ENCODE measurements at regions not wholly inside any gene's neighbourhood (a gene's known extent, or its start where the extent isn't known, plus 50 kb on each side); places are given as distances from the start of the nearest gene placed in this dataset.
"Not testable (repeated sequence)": the region's sequence is repeated elsewhere in the genome, so short reads cannot be mapped to it uniquely, and the experiment has no call there.

GRCh38 chr2:111382507-111382906, 261.8 kb downstream of the BCL2L11 start:
- H3K36me3 ChIP-seq (ENCODE audit: insufficient read depth, low read length); DNase-seq (ENCODE audit: low spot score); H3K79me2 ChIP-seq (ENCODE audit: insufficient read depth, low read depth, low read length); H3K4me3 ChIP-seq (ENCODE audit: low read depth, low read length, poor library complexity, severe bottlenecking); POLR2A ChIA-PET; H3K27ac ChIP-seq (ENCODE audit: low read depth, low read length, poor library complexity, severe bottlenecking); H3K9me3 ChIP-seq (ENCODE audit: low read length); intact Hi-C loops (cut with micrococcal nuclease; ENCODE audit: unreplicated experiment); CTCF ChIA-PET (ENCODE audit: unreplicated experiment); H2AFZ ChIP-seq (ENCODE audit: low read length); H3K4me1 ChIP-seq (ENCODE audit: insufficient read depth, low read length, poor library complexity, severe bottlenecking); H3K9me2 ChIP-seq (ENCODE audit: insufficient read depth, low read length); H4K20me1 ChIP-seq (ENCODE audit: insufficient read depth, low read length); H3K4me2 ChIP-seq (ENCODE audit: low read length); BruUV-seq (replicated peaks): not testable (repeated sequence)

- H2AFZ ChIP-seq (ENCODE audit: low read length); intact Hi-C loops (cut with micrococcal nuclease; ENCODE audit: unreplicated experiment); POLR2A ChIA-PET: not testable (repeated sequence)
Observed at GRCh38 chr2:111383311-111383710, 262.6 kb downstream of the BCL2L11 start.

GRCh38 chr2:111385226-111385957, 264.7 kb downstream of the BCL2L11 start:
- H3K79me2 ChIP-seq (ENCODE audit: insufficient read depth, low read depth, low read length); H3K27ac ChIP-seq (ENCODE audit: low read depth, low read length, poor library complexity, severe bottlenecking); intact Hi-C loops (cut with micrococcal nuclease; ENCODE audit: unreplicated experiment); H3K9me3 ChIP-seq (ENCODE audit: low read length); H4K20me1 ChIP-seq (ENCODE audit: insufficient read depth, low read length); DNase-seq (ENCODE audit: low spot score); H3K4me3 ChIP-seq (ENCODE audit: low read depth, low read length, poor library complexity, severe bottlenecking); H2AFZ ChIP-seq (ENCODE audit: low read length); H3K9me2 ChIP-seq (ENCODE audit: insufficient read depth, low read length); H3K4me2 ChIP-seq (ENCODE audit: low read length); POLR2A ChIA-PET; BruUV-seq (replicated peaks); H3K36me3 ChIP-seq (ENCODE audit: insufficient read depth, low read length); H3K4me1 ChIP-seq (ENCODE audit: insufficient read depth, low read length, poor library complexity, severe bottlenecking); CTCF ChIA-PET (ENCODE audit: unreplicated experiment): not testable (repeated sequence)

More at GRCh38 chr2:111383311-111383710, 262.6 kb downstream of the BCL2L11 start:
- H3K79me2 ChIP-seq (ENCODE audit: insufficient read depth, low read depth, low read length); H3K4me3 ChIP-seq (ENCODE audit: low read depth, low read length, poor library complexity, severe bottlenecking); H4K20me1 ChIP-seq (ENCODE audit: insufficient read depth, low read length); DNase-seq (ENCODE audit: low spot score); H3K4me1 ChIP-seq (ENCODE audit: insufficient read depth, low read length, poor library complexity, severe bottlenecking); BruUV-seq (replicated peaks); CTCF ChIA-PET (ENCODE audit: unreplicated experiment); H3K9me2 ChIP-seq (ENCODE audit: insufficient read depth, low read length); H3K36me3 ChIP-seq (ENCODE audit: insufficient read depth, low read length); H3K4me2 ChIP-seq (ENCODE audit: low read length); H3K9me3 ChIP-seq (ENCODE audit: low read length); H3K27ac ChIP-seq (ENCODE audit: low read depth, low read length, poor library complexity, severe bottlenecking): not testable (repeated sequence)

- POLR2A ChIA-PET; H3K4me3 ChIP-seq (ENCODE audit: low read depth, low read length, poor library complexity, severe bottlenecking); H3K4me1 ChIP-seq (ENCODE audit: insufficient read depth, low read length, poor library complexity, severe bottlenecking); H4K20me1 ChIP-seq (ENCODE audit: insufficient read depth, low read length); H3K4me2 ChIP-seq (ENCODE audit: low read length); H3K36me3 ChIP-seq (ENCODE audit: insufficient read depth, low read length); BruUV-seq (replicated peaks); DNase-seq (ENCODE audit: low spot score); CTCF ChIA-PET (ENCODE audit: unreplicated experiment); intact Hi-C loops (cut with micrococcal nuclease; ENCODE audit: unreplicated experiment); H3K9me2 ChIP-seq (ENCODE audit: insufficient read depth, low read length); H3K27ac ChIP-seq (ENCODE audit: low read depth, low read length, poor library complexity, severe bottlenecking); H2AFZ ChIP-seq (ENCODE audit: low read length); H3K9me3 ChIP-seq (ENCODE audit: low read length); H3K79me2 ChIP-seq (ENCODE audit: insufficient read depth, low read depth, low read length): not testable (repeated sequence)
Observed at GRCh38 chr2:111390605-111391004, 269.9 kb downstream of the BCL2L11 start.

GRCh38 chr2:111395350-111396128, 274.8 kb downstream of the BCL2L11 start:
- H3K9me3 ChIP-seq (ENCODE audit: low read length); H4K20me1 ChIP-seq (ENCODE audit: insufficient read depth, low read length); POLR2A ChIA-PET; H3K4me3 ChIP-seq (ENCODE audit: low read depth, low read length, poor library complexity, severe bottlenecking); H3K4me2 ChIP-seq (ENCODE audit: low read length); H3K4me1 ChIP-seq (ENCODE audit: insufficient read depth, low read length, poor library complexity, severe bottlenecking); DNase-seq (ENCODE audit: low spot score); BruUV-seq (replicated peaks); H3K79me2 ChIP-seq (ENCODE audit: insufficient read depth, low read depth, low read length); H3K9me2 ChIP-seq (ENCODE audit: insufficient read depth, low read length); CTCF ChIA-PET (ENCODE audit: unreplicated experiment); intact Hi-C loops (cut with micrococcal nuclease; ENCODE audit: unreplicated experiment); H3K36me3 ChIP-seq (ENCODE audit: insufficient read depth, low read length); H3K27ac ChIP-seq (ENCODE audit: low read depth, low read length, poor library complexity, severe bottlenecking); H2AFZ ChIP-seq (ENCODE audit: low read length): not testable (repeated sequence)

GRCh38 chr2:111400598-111401253, 280.0 kb downstream of the BCL2L11 start:
- H3K4me2 ChIP-seq (ENCODE audit: low read length); intact Hi-C loops (cut with micrococcal nuclease; ENCODE audit: unreplicated experiment); H3K4me1 ChIP-seq (ENCODE audit: insufficient read depth, low read length, poor library complexity, severe bottlenecking); H3K4me3 ChIP-seq (ENCODE audit: low read depth, low read length, poor library complexity, severe bottlenecking); H3K27ac ChIP-seq (ENCODE audit: low read depth, low read length, poor library complexity, severe bottlenecking); H3K9me3 ChIP-seq (ENCODE audit: low read length); H2AFZ ChIP-seq (ENCODE audit: low read length); H3K9me2 ChIP-seq (ENCODE audit: insufficient read depth, low read length); DNase-seq (ENCODE audit: low spot score); CTCF ChIA-PET (ENCODE audit: unreplicated experiment); H3K36me3 ChIP-seq (ENCODE audit: insufficient read depth, low read length); POLR2A ChIA-PET; H3K79me2 ChIP-seq (ENCODE audit: insufficient read depth, low read depth, low read length); BruUV-seq (replicated peaks); H4K20me1 ChIP-seq (ENCODE audit: insufficient read depth, low read length): not testable (repeated sequence)
